LNCAP (cell line): ENCODE measurements at regions not wholly inside any gene's neighbourhood (a gene's known extent, or its start where the extent isn't known, plus 50 kb on each side); places are given as distances from the start of the nearest gene placed in this dataset.

Source experiments
- CTCF ChIP-seq: fragments of 450-650 bp; IDR thresholded peaks from 2 replicates; pipeline ENCODE4 v1.5.1; 2017; ENCODE audit warnings: mild to moderate bottlenecking

GRCh38 chr2:16325016-16325975, 340.3 kb downstream of the CYRIA start:
- no peak for TF ChIP-seq CTCF

- no peak for TF ChIP-seq CTCF
These were observed 341.1 kb downstream of the CYRIA start for GRCh38 chr2:16324544-16324937.

- no peak for TF ChIP-seq CTCF
These were observed 341.8 kb downstream of the CYRIA start for GRCh38 chr2:16323551-16324543.

- no peak for TF ChIP-seq CTCF
These were observed 342.5 kb downstream of the CYRIA start for GRCh38 chr2:16323126-16323520.

GRCh38 chr2:16322308-16323125, 343.1 kb downstream of the CYRIA start:
- TF ChIP-seq CTCF: no peak

- no peak for TF ChIP-seq CTCF
These were observed 343.8 kb downstream of the CYRIA start for GRCh38 chr2:16321872-16322271.

- no peak for TF ChIP-seq CTCF
These were observed 344.4 kb downstream of the CYRIA start for GRCh38 chr2:16321256-16321655.
